Panc1 (cell line): ENCODE measurements at regions not wholly inside any gene's neighbourhood (a gene's known extent, or its start where the extent isn't known, plus 50 kb on each side); places are given as distances from the start of the nearest gene placed in this dataset.
"Not testable (repeated sequence)": the region's sequence is repeated elsewhere in the genome, so short reads cannot be mapped to it uniquely, and the experiment has no call there.

ENCODE experiments used
- ATAC-seq: fragments of 200-7000 bp; cut with Tn5 transposase; 2 replicates; pipeline ENCODE4 v1.9.1; 2020; ENCODE audit warnings: mild to moderate bottlenecking, moderate library complexity
- BruUV-seq: library from RNA; stranded (reverse); fragments of 400-500 nt; replicated peaks from 2 replicates; lab custom pipeline; 2021; lab: Mats Ljungman, UMichigan
- CTCF ChIA-PET: fragments of 300-600 bp; sonication (Branson Sonifier 250); formaldehyde crosslinking; loops from one replicate; lab custom pipeline; 2022; ENCODE audit warnings: antibody characterized with exemption; lab: Charles Lee
- POLR2A ChIA-PET: fragments of 300-600 bp; sonication (Branson Sonifier 250); formaldehyde crosslinking; loops from one replicate; lab custom pipeline; 2022; ENCODE audit warnings: antibody characterized with exemption; lab: Charles Lee
- DNase-seq: peaks from one replicate; pipeline ENCODE4 v3.0.0-alpha.2; 2010; ENCODE audit warnings: low read depth, low spot score
- H3K27ac ChIP-seq: 2 replicates; pipeline ENCODE4 v1.5.1; 2011; ENCODE audit warnings: mild to moderate bottlenecking, low read length, inconsistent platforms
- H3K27me3 ChIP-seq: fragments of 200-500 bp; sonication (Bioruptor generic); 2 replicates; pipeline ENCODE4 v1.6.0; 2014; ENCODE audit warnings: low read length, inconsistent platforms; ENCODE audit not compliant: control insufficient read depth, insufficient read depth
- H3K36me3 ChIP-seq: fragments of 200-500 bp; sonication (Bioruptor generic); 2 replicates; pipeline ENCODE4 v1.5.1; 2014; ENCODE audit warnings: inconsistent platforms, mild to moderate bottlenecking, low read length, moderate library complexity; ENCODE audit not compliant: control insufficient read depth, insufficient read depth
- H3K4me1 ChIP-seq: 2 replicates; pipeline ENCODE4 v1.5.1; 2011; ENCODE audit warnings: inconsistent platforms, mild to moderate bottlenecking, low read length, moderate library complexity; ENCODE audit not compliant: control insufficient read depth, insufficient read depth
- H3K4me3 ChIP-seq, 2 experiments: 2 replicates each; pipeline ENCODE4 v1.5.1; 2011 to 2012; ENCODE audit warnings: low read depth in 2 of 2, low read length in 2 of 2, mild to moderate bottlenecking in 2 of 2, inconsistent platforms in 1 of 2, moderate library complexity in 1 of 2
- H3K9me3 ChIP-seq: fragments of 200-500 bp; sonication (Bioruptor generic); 2 replicates; pipeline ENCODE4 v1.5.1; 2014; ENCODE audit warnings: low read depth, mild to moderate bottlenecking, inconsistent platforms, low read length, moderate library complexity; ENCODE audit not compliant: control insufficient read depth, insufficient read depth
- POLR2AphosphoS5 ChIP-seq: IDR thresholded peaks from 2 replicates; pipeline ENCODE4 v1.6.1; 2012; ENCODE audit warnings: mild to moderate bottlenecking, low read depth, low read length, moderate library complexity
- REST ChIP-seq, 2 experiments: IDR thresholded peaks; 2 replicates each; pipeline ENCODE4 v1.6.1; 2011 to 2012; ENCODE audit warnings: low read depth in 2 of 2, control low read depth in 1 of 2, low read length in 1 of 2, mild to moderate bottlenecking in 1 of 2, moderate library complexity in 1 of 2; ENCODE audit not compliant: insufficient read depth in 1 of 2
- SIN3A ChIP-seq: IDR thresholded peaks from 2 replicates; pipeline ENCODE4 v1.6.1; 2012; ENCODE audit warnings: low read depth, mild to moderate bottlenecking, low read length, moderate library complexity, borderline replicate concordance; ENCODE audit not compliant: insufficient read depth
- TCF7L2 ChIP-seq: IDR thresholded peaks from 2 replicates; pipeline ENCODE4 v1.6.1; 2011; ENCODE audit warnings: mild to moderate bottlenecking, low read depth, low read length, inconsistent platforms
- in situ Hi-C: cut with HindIII; loops from 2 replicates; pipeline ENCODE4 v1.10.0; 2016; ENCODE audit warnings: low sequenced_read_pairs, low pct_unique_long_range_greater_than_20kb
- intact Hi-C: fragments of 100-400 bp; cut with micrococcal nuclease; formaldehyde crosslinking; loops from one replicate; pipeline ENCODE4 v1.10.0; 2022; ENCODE audit not compliant: unreplicated experiment
- TF ChIP-seq, protein P1 (sequence below): fragments of 450-650 bp; IDR thresholded peaks from 2 replicates; pipeline ENCODE4 v1.5.1; 2017; ENCODE audit warnings: mild to moderate bottlenecking

- ChIA-PET CTCF (no interaction called here), POLR2A (no interaction called here)
- no peaks in the 10 kb centered on the region for H3K36me3 ChIP-seq
- in situ Hi-C loops (no loop called here), intact Hi-C loops (no loop called here)
- ATAC-seq (no peak), DNase-seq (no peak)
- H3K27me3 ChIP-seq, result no peaks in the 10 kb centered on the region
- H3K4me3 ChIP-seq, result no peak overlapping the region
- TF ChIP-seq REST (IDR thresholded peaks at IDR 0.05; ENCODE audit: insufficient read depth in 1 of 2, low read depth in 2 of 2, low read length in 1 of 2) (no peak), SIN3A (no peak), TCF7L2 (no peak), POLR2AphosphoS5 (no peak)
- TF ChIP-seq, protein P1, sequence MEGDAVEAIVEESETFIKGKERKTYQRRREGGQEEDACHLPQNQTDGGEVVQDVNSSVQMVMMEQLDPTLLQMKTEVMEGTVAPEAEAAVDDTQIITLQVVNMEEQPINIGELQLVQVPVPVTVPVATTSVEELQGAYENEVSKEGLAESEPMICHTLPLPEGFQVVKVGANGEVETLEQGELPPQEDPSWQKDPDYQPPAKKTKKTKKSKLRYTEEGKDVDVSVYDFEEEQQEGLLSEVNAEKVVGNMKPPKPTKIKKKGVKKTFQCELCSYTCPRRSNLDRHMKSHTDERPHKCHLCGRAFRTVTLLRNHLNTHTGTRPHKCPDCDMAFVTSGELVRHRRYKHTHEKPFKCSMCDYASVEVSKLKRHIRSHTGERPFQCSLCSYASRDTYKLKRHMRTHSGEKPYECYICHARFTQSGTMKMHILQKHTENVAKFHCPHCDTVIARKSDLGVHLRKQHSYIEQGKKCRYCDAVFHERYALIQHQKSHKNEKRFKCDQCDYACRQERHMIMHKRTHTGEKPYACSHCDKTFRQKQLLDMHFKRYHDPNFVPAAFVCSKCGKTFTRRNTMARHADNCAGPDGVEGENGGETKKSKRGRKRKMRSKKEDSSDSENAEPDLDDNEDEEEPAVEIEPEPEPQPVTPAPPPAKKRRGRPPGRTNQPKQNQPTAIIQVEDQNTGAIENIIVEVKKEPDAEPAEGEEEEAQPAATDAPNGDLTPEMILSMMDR, result no peak
- H3K27ac ChIP-seq, result no peak overlapping the region
- no peaks in the 10 kb centered on the region for H3K9me3 ChIP-seq
- BruUV-seq, result no TSS peak
- no peaks in the 10 kb centered on the region for H3K4me1 ChIP-seq
Measured at GRCh38 chr11:50102916-50103315, 70.2 kb downstream of the OR4C45 start.

GRCh38 chr11:50140686-50141085 is 108.0 kb downstream of the OR4C45 start:
- BruUV-seq, H3K36me3 ChIP-seq, CTCF ChIA-PET: not testable (repeated sequence)

GRCh38 chr11:50146308-50146707 is 113.6 kb downstream of the OR4C45 start:
- in situ Hi-C loops, DNase-seq, POLR2A ChIA-PET, H3K27me3 ChIP-seq, H3K4me1 ChIP-seq, BruUV-seq, ATAC-seq, H3K4me3 ChIP-seq, H3K27ac ChIP-seq, H3K36me3 ChIP-seq, H3K9me3 ChIP-seq, intact Hi-C loops: not testable (repeated sequence)
- CTCF ChIA-PET, result interaction anchor here (1.0 kb wide), 1 partner anchor 33 kb away, joined by 3 read pairs; no protein-coding TSS in a partner anchor

More at GRCh38 chr11:50140686-50141085, 108.0 kb downstream of the OR4C45 start:
- H3K4me3 ChIP-seq, H3K4me1 ChIP-seq, POLR2A ChIA-PET, H3K27ac ChIP-seq, intact Hi-C loops, DNase-seq, ATAC-seq, H3K9me3 ChIP-seq, H3K27me3 ChIP-seq, in situ Hi-C loops: not testable (repeated sequence)

DNA sequence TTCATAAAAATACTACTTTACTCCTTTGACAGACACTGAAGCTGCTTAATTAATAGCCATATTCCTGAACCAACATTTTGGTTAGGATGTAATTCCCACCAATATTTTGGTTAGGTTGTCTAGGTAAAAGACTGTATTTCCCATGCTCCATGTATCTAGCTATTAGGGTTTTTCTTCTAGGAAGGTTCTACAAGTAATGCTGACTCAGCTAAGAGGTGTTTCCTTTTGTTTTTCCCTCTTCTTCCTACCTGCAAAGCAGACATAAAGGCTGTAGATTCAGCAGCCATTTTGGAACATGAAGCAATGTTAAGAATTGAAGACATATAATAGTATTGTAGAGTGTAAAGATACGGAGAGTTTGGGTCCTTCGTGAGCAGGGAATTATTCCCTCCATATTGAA is 115.3 kb downstream of the OR4C45 start:
- H3K27me3 ChIP-seq, POLR2A ChIA-PET, intact Hi-C loops, H3K27ac ChIP-seq, H3K9me3 ChIP-seq, in situ Hi-C loops, H3K4me3 ChIP-seq, H3K36me3 ChIP-seq, ATAC-seq, H3K4me1 ChIP-seq, BruUV-seq, DNase-seq, CTCF ChIA-PET: not testable (repeated sequence)
